ENCODE measurements at regions not wholly inside any gene's neighbourhood (a gene's known extent, or its start where the extent isn't known, plus 50 kb on each side); places are given as distances from the start of the nearest gene placed in this dataset.

- DNase-seq (ENCODE audit: low read depth), result no peak
- TF ChIP-seq CTCF (IDR thresholded peaks at IDR 0.05; ENCODE audit: low read length, missing control alignments), result no peak
- no peak overlapping the region for H3K4me3 ChIP-seq (replicated peaks; ENCODE audit: low read depth, low read length)
Observed at GRCh38 chr20:52814371-52814770, 157.8 kb upstream of the TSHZ2 start.

GRCh38 chr20:52812231-52812847 is 159.8 kb upstream of the TSHZ2 start:
- H3K4me3 ChIP-seq (replicated peaks; ENCODE audit: low read depth, low read length), result no peak overlapping the region
- TF ChIP-seq CTCF (IDR thresholded peaks at IDR 0.05; ENCODE audit: low read length, missing control alignments), result no peak
- no peak for DNase-seq (ENCODE audit: low read depth)

- no peak for TF ChIP-seq CTCF (IDR thresholded peaks at IDR 0.05; ENCODE audit: low read length, missing control alignments)
- no peak for DNase-seq (ENCODE audit: low read depth)
- no peak overlapping the region for H3K4me3 ChIP-seq (replicated peaks; ENCODE audit: low read depth, low read length)
Observed at GRCh38 chr20:52809003-52809402, 163.2 kb upstream of the TSHZ2 start.

- TF ChIP-seq CTCF (IDR thresholded peaks at IDR 0.05; ENCODE audit: low read length, missing control alignments), result no peak
- H3K4me3 ChIP-seq (replicated peaks; ENCODE audit: low read depth, low read length), result no peak overlapping the region
- DNase-seq (ENCODE audit: low read depth), result no peak
Observed at GRCh38 chr20:52806918-52807317, 165.2 kb upstream of the TSHZ2 start.

GRCh38 chr20:52805843-52806242 is 166.3 kb upstream of the TSHZ2 start:
- TF ChIP-seq CTCF (IDR thresholded peaks at IDR 0.05; ENCODE audit: low read length, missing control alignments), result no peak
- no peak for DNase-seq (ENCODE audit: low read depth)
- no peak overlapping the region for H3K4me3 ChIP-seq (replicated peaks; ENCODE audit: low read depth, low read length)

- H3K4me3 ChIP-seq (replicated peaks; ENCODE audit: low read depth, low read length), result no peak overlapping the region
- no peak for DNase-seq (ENCODE audit: low read depth)
- no peak for TF ChIP-seq CTCF (IDR thresholded peaks at IDR 0.05; ENCODE audit: low read length, missing control alignments)
Observed at GRCh38 chr20:52805296-52805571, 166.9 kb upstream of the TSHZ2 start.

- DNase-seq (ENCODE audit: low read depth), result peak; percentile 2
- no peak for TF ChIP-seq CTCF (IDR thresholded peaks at IDR 0.05; ENCODE audit: low read length, missing control alignments)
- H3K4me3 ChIP-seq (replicated peaks; ENCODE audit: low read depth, low read length), result no peak overlapping the region
Observed at GRCh38 chr20:52804497-52805295, 167.5 kb upstream of the TSHZ2 start.
